SK-N-SH treated with all-trans-retinoic acid at 6 μM for 48 hours (cell line): ENCODE measurements at regions not wholly inside any gene's neighbourhood (a gene's known extent, or its start where the extent isn't known, plus 50 kb on each side); places are given as distances from the start of the nearest gene placed in this dataset.

Experiments used
- ATAC-seq: fragments of 200-7000 bp; cut with Tn5 transposase; 3 replicates; pipeline ENCODE4 v1.9.1; 2020; ENCODE audit warnings: mild to moderate bottlenecking, moderate library complexity
- ARNTL ChIP-seq: fragments of 450-650 bp; formaldehyde crosslinking; IDR thresholded peaks from 2 replicates; pipeline ENCODE4 v1.5.0; 2020; ENCODE audit warnings: low read depth, mild to moderate bottlenecking, moderate library complexity, borderline replicate concordance
- BACH2 ChIP-seq: fragments of 250-450 bp; sonication (Bioruptor Pico); IDR thresholded peaks from 2 replicates; pipeline ENCODE4 v1.9.0; 2021; ENCODE audit warnings: mild to moderate bottlenecking, borderline replicate concordance
- CSDC2 ChIP-seq: fragments of 250-450 bp; sonication (Bioruptor Pico); IDR thresholded peaks from 2 replicates; pipeline ENCODE4 v1.5.0; 2020; ENCODE audit warnings: mild to moderate bottlenecking, moderate library complexity
- ESRRG ChIP-seq: fragments of 250-450 bp; sonication (Bioruptor Pico); IDR thresholded peaks from 2 replicates; pipeline ENCODE4 v1.6.1; 2021; ENCODE audit warnings: mild to moderate bottlenecking
- GLIS3 ChIP-seq: fragments of 250-450 bp; sonication (Bioruptor Pico); IDR thresholded peaks from 2 replicates; pipeline ENCODE4 v1.5.0; 2020; ENCODE audit warnings: mild to moderate bottlenecking, moderate library complexity
- ISL1 ChIP-seq: fragments of 250-450 bp; sonication (Bioruptor Pico); IDR thresholded peaks from 2 replicates; pipeline ENCODE4 v2.1.2; 2022; ENCODE audit warnings: mild to moderate bottlenecking, moderate library complexity
- OSR1 ChIP-seq: fragments of 250-450 bp; sonication (Bioruptor Pico); IDR thresholded peaks from 2 replicates; pipeline ENCODE4 v1.8.0; 2022; ENCODE audit warnings: moderate library complexity, mild to moderate bottlenecking, inconsistent platforms
- PATZ1 ChIP-seq: fragments of 250-450 bp; sonication (Bioruptor Pico); IDR thresholded peaks from 2 replicates; pipeline ENCODE4 v1.8.0; 2020; ENCODE audit warnings: mild to moderate bottlenecking, moderate library complexity, borderline replicate concordance
- PPARA ChIP-seq: fragments of 250-450 bp; sonication (Bioruptor Pico); IDR thresholded peaks from 2 replicates; pipeline ENCODE4 v1.5.0; 2020; ENCODE audit warnings: mild to moderate bottlenecking, borderline replicate concordance
- RARB ChIP-seq: fragments of 250-450 bp; sonication (Bioruptor Pico); IDR thresholded peaks from 2 replicates; pipeline ENCODE4 v1.8.0; 2021; ENCODE audit warnings: mild to moderate bottlenecking, moderate library complexity
- TOX ChIP-seq: fragments of 250-450 bp; sonication (Bioruptor Pico); IDR thresholded peaks from 2 replicates; pipeline ENCODE4 v1.8.0; 2021; ENCODE audit warnings: mild to moderate bottlenecking, moderate library complexity, borderline replicate concordance
- TSHZ2 ChIP-seq: fragments of 250-450 bp; sonication (Bioruptor Pico); IDR thresholded peaks from 2 replicates; pipeline ENCODE4 v1.5.0; 2020; ENCODE audit warnings: mild to moderate bottlenecking, moderate library complexity
- ZC3H10 ChIP-seq: fragments of 250-450 bp; sonication (Bioruptor Pico); IDR thresholded peaks from 2 replicates; pipeline ENCODE4 v1.5.1; 2021; ENCODE audit warnings: mild to moderate bottlenecking, moderate library complexity
- ZFP3 ChIP-seq: fragments of 250-450 bp; sonication (Bioruptor Pico); IDR thresholded peaks from 2 replicates; pipeline ENCODE4 v1.5.0; 2020; ENCODE audit warnings: mild to moderate bottlenecking, moderate library complexity
- ZFP30 ChIP-seq: fragments of 450-650 bp; formaldehyde crosslinking; IDR thresholded peaks from 2 replicates; pipeline ENCODE4 v1.5.0; 2022; ENCODE audit warnings: mild to moderate bottlenecking, moderate library complexity
- ZNF565 ChIP-seq: fragments of 450-650 bp; formaldehyde crosslinking; conservative IDR thresholded peaks from 2 replicates; pipeline ENCODE4 v1.5.0; 2020; ENCODE audit warnings: low read depth, mild to moderate bottlenecking, moderate library complexity
- ZNF8 ChIP-seq: fragments of 450-650 bp; formaldehyde crosslinking; IDR thresholded peaks from 2 replicates; pipeline ENCODE4 v1.5.0; 2020; ENCODE audit warnings: mild to moderate bottlenecking, moderate library complexity
- TF ChIP-seq, protein P1 (sequence below): fragments of 250-450 bp; sonication (Bioruptor Pico); IDR thresholded peaks from 2 replicates; pipeline ENCODE4 v1.5.1; 2021; ENCODE audit warnings: mild to moderate bottlenecking, moderate library complexity
- TF ChIP-seq, protein P2 (sequence below): fragments of 250-450 bp; sonication (Bioruptor Pico); IDR thresholded peaks from 2 replicates; pipeline ENCODE4 v1.8.0; 2021; ENCODE audit warnings: low read depth, mild to moderate bottlenecking, moderate library complexity, borderline replicate concordance

GRCh38 chr6:24051942-24052589 lies 73.9 kb upstream of the NRSN1 start:
- TF ChIP-seq ARNTL (CRISPR knock-in tag) (no peak), ZFP3 (CRISPR knock-in tag) (no peak), PPARA (CRISPR knock-in tag) (no peak)
- ATAC-seq: no peak

DNA sequence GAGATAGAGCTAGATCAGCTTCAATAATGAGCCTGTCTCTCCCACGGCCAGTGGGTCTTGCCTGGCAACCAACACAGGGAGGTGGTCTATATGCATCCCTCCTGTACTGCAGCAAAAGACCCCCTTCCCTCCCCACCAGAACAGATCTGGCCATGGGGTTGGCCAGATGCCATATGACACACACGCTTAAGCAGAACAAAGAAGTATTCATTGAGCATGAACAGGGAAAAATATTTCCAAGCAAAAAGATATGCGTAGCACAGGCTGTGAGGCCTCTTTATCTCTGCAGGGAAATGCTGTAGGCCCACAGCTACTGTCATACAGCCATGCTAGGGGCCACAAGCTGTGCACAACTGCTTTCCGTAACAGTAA lies 73.4 kb upstream of the NRSN1 start:
- no peak for ATAC-seq

GRCh38 chr6:24053057-24053456 lies 73.0 kb upstream of the NRSN1 start:
- ATAC-seq: no peak
- no peak for TF ChIP-seq RARB (CRISPR knock-in tag)
- no peak for TF ChIP-seq PPARA (CRISPR knock-in tag)
- TF ChIP-seq OSR1: no peak
- TF ChIP-seq ZC3H10 (CRISPR knock-in tag): no peak
- no peak for TF ChIP-seq ISL1
- no peak for TF ChIP-seq ZFP30 (CRISPR knock-in tag)
- TF ChIP-seq ZNF8: no peak
- TF ChIP-seq CSDC2: no peak
- TF ChIP-seq PATZ1 (CRISPR knock-in tag): no peak
- TF ChIP-seq TOX (CRISPR knock-in tag): no peak
- no peak for TF ChIP-seq GLIS3 (CRISPR knock-in tag)
- TF ChIP-seq ARNTL (CRISPR knock-in tag): no peak
- TF ChIP-seq, protein P1, sequence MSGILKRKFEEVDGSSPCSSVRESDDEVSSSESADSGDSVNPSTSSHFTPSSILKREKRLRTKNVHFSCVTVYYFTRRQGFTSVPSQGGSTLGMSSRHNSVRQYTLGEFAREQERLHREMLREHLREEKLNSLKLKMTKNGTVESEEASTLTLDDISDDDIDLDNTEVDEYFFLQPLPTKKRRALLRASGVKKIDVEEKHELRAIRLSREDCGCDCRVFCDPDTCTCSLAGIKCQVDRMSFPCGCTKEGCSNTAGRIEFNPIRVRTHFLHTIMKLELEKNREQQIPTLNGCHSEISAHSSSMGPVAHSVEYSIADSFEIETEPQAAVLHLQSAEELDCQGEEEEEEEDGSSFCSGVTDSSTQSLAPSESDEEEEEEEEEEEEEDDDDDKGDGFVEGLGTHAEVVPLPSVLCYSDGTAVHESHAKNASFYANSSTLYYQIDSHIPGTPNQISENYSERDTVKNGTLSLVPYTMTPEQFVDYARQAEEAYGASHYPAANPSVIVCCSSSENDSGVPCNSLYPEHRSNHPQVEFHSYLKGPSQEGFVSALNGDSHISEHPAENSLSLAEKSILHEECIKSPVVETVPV (CRISPR knock-in tag): no peak
- no peak for TF ChIP-seq TSHZ2 (CRISPR knock-in tag)
- TF ChIP-seq, all 23 proteins: peak for 0

More for the DNA sequence above, 73.4 kb upstream of the NRSN1 start:
- TF ChIP-seq PATZ1 (CRISPR knock-in tag): no peak
- TF ChIP-seq, protein P2, sequence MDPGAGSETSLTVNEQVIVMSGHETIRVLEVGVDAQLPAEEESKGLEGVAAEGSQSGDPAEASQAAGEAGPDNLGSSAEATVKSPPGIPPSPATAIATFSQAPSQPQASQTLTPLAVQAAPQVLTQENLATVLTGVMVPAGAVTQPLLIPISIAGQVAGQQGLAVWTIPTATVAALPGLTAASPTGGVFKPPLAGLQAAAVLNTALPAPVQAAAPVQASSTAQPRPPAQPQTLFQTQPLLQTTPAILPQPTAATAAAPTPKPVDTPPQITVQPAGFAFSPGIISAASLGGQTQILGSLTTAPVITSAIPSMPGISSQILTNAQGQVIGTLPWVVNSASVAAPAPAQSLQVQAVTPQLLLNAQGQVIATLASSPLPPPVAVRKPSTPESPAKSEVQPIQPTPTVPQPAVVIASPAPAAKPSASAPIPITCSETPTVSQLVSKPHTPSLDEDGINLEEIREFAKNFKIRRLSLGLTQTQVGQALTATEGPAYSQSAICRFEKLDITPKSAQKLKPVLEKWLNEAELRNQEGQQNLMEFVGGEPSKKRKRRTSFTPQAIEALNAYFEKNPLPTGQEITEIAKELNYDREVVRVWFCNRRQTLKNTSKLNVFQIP: no peak
- no peak for TF ChIP-seq TOX (CRISPR knock-in tag)
- no peak for TF ChIP-seq BACH2 (CRISPR knock-in tag)
- TF ChIP-seq ARNTL (CRISPR knock-in tag): no peak
- no peak for TF ChIP-seq ISL1
- no peak for TF ChIP-seq ZNF565 (CRISPR knock-in tag)
- no peak for TF ChIP-seq OSR1
- TF ChIP-seq ZFP3 (CRISPR knock-in tag): no peak
- no peak for TF ChIP-seq ESRRG
- TF ChIP-seq PPARA (CRISPR knock-in tag): no peak
- TF ChIP-seq, all 23 proteins: peak for 0
